SK-N-SH treated with all-trans-retinoic acid at 6 μM for 48 hours (cell line): ENCODE measurements at regions not wholly inside any gene's neighbourhood (a gene's known extent, or its start where the extent isn't known, plus 50 kb on each side); places are given as distances from the start of the nearest gene placed in this dataset.

Experiments used
- ATAC-seq: fragments of 200-7000 bp; cut with Tn5 transposase; 3 replicates; pipeline ENCODE4 v1.9.1; 2020; ENCODE audit warnings: mild to moderate bottlenecking, moderate library complexity
- BACH2 ChIP-seq: fragments of 250-450 bp; sonication (Bioruptor Pico); IDR thresholded peaks from 2 replicates; pipeline ENCODE4 v1.9.0; 2021; ENCODE audit warnings: mild to moderate bottlenecking, borderline replicate concordance
- CSDC2 ChIP-seq: fragments of 250-450 bp; sonication (Bioruptor Pico); IDR thresholded peaks from 2 replicates; pipeline ENCODE4 v1.5.0; 2020; ENCODE audit warnings: mild to moderate bottlenecking, moderate library complexity
- ESRRG ChIP-seq: fragments of 250-450 bp; sonication (Bioruptor Pico); IDR thresholded peaks from 2 replicates; pipeline ENCODE4 v1.6.1; 2021; ENCODE audit warnings: mild to moderate bottlenecking
- ISL1 ChIP-seq: fragments of 250-450 bp; sonication (Bioruptor Pico); IDR thresholded peaks from 2 replicates; pipeline ENCODE4 v2.1.2; 2022; ENCODE audit warnings: mild to moderate bottlenecking, moderate library complexity
- OSR1 ChIP-seq: fragments of 250-450 bp; sonication (Bioruptor Pico); IDR thresholded peaks from 2 replicates; pipeline ENCODE4 v1.8.0; 2022; ENCODE audit warnings: moderate library complexity, mild to moderate bottlenecking, inconsistent platforms
- PPARA ChIP-seq: fragments of 250-450 bp; sonication (Bioruptor Pico); IDR thresholded peaks from 2 replicates; pipeline ENCODE4 v1.5.0; 2020; ENCODE audit warnings: mild to moderate bottlenecking, borderline replicate concordance
- RARB ChIP-seq: fragments of 250-450 bp; sonication (Bioruptor Pico); IDR thresholded peaks from 2 replicates; pipeline ENCODE4 v1.8.0; 2021; ENCODE audit warnings: mild to moderate bottlenecking, moderate library complexity
- SNAI2 ChIP-seq: fragments of 250-450 bp; sonication (Bioruptor Pico); IDR thresholded peaks from 2 replicates; pipeline ENCODE4 v1.5.0; 2020; ENCODE audit warnings: mild to moderate bottlenecking, moderate library complexity
- TCF4 ChIP-seq: fragments of 250-450 bp; sonication (Bioruptor Pico); IDR thresholded peaks from 2 replicates; pipeline ENCODE4 v1.8.0; 2021; ENCODE audit warnings: mild to moderate bottlenecking, moderate library complexity, borderline replicate concordance
- TOX ChIP-seq: fragments of 250-450 bp; sonication (Bioruptor Pico); IDR thresholded peaks from 2 replicates; pipeline ENCODE4 v1.8.0; 2021; ENCODE audit warnings: mild to moderate bottlenecking, moderate library complexity, borderline replicate concordance
- ZC3H10 ChIP-seq: fragments of 250-450 bp; sonication (Bioruptor Pico); IDR thresholded peaks from 2 replicates; pipeline ENCODE4 v1.5.1; 2021; ENCODE audit warnings: mild to moderate bottlenecking, moderate library complexity
- ZFP30 ChIP-seq: fragments of 450-650 bp; formaldehyde crosslinking; IDR thresholded peaks from 2 replicates; pipeline ENCODE4 v1.5.0; 2022; ENCODE audit warnings: mild to moderate bottlenecking, moderate library complexity
- ZNF565 ChIP-seq: fragments of 450-650 bp; formaldehyde crosslinking; conservative IDR thresholded peaks from 2 replicates; pipeline ENCODE4 v1.5.0; 2020; ENCODE audit warnings: low read depth, mild to moderate bottlenecking, moderate library complexity
- ZNF70 ChIP-seq: fragments of 450-650 bp; formaldehyde crosslinking; IDR thresholded peaks from 2 replicates; pipeline ENCODE4 v1.5.0; 2020; ENCODE audit warnings: mild to moderate bottlenecking, moderate library complexity
- ZNF8 ChIP-seq: fragments of 450-650 bp; formaldehyde crosslinking; IDR thresholded peaks from 2 replicates; pipeline ENCODE4 v1.5.0; 2020; ENCODE audit warnings: mild to moderate bottlenecking, moderate library complexity
- TF ChIP-seq, protein P1 (sequence below): fragments of 250-450 bp; sonication (Bioruptor Pico); IDR thresholded peaks from 2 replicates; pipeline ENCODE4 v1.8.0; 2020; ENCODE audit warnings: mild to moderate bottlenecking, moderate library complexity, borderline replicate concordance
- TF ChIP-seq, protein P2 (sequence below): fragments of 250-450 bp; sonication (Bioruptor Pico); IDR thresholded peaks from 2 replicates; pipeline ENCODE4 v1.5.1; 2021; ENCODE audit warnings: mild to moderate bottlenecking, moderate library complexity
- TF ChIP-seq, protein P3 (sequence below): fragments of 250-450 bp; sonication (Bioruptor Pico); IDR thresholded peaks from 2 replicates; pipeline ENCODE4 v1.8.0; 2021; ENCODE audit warnings: low read depth, mild to moderate bottlenecking, moderate library complexity, borderline replicate concordance
- TF ChIP-seq, protein P4 (sequence below): fragments of 250-450 bp; sonication (Bioruptor Pico); IDR thresholded peaks from 2 replicates; pipeline ENCODE4 v1.5.0; 2020; ENCODE audit warnings: mild to moderate bottlenecking, moderate library complexity

DNA sequence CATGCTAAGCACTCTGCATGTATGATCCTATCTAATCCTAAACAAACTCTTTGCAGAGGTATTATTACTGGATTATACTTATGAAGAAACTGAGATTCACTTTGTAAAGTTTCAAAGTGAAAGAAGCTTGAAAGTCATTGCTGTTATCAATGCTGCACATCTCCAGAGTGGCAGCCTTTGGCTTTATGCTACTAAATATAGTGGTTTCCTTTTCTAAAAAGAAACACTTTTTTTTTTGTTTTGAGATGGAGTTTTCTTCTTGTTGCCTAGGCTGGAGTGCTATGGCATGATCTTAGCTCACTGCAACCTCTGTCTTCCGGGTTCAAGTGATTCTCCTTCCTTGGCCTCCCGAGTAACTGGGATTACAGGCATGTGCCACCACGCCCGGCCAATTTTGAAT, 114.9 kb upstream of the RAB27B start:
- no peak for ATAC-seq
- TF ChIP-seq ZNF70 (CRISPR knock-in tag) (no peak), PPARA (CRISPR knock-in tag) (no peak), BACH2 (no peak), TOX (CRISPR knock-in tag) (no peak), ZNF565 (no peak), TCF4 (no peak), OSR1 (CRISPR knock-in tag) (no peak), ZFP30 (CRISPR knock-in tag) (no peak)
- TF ChIP-seq, protein P1, sequence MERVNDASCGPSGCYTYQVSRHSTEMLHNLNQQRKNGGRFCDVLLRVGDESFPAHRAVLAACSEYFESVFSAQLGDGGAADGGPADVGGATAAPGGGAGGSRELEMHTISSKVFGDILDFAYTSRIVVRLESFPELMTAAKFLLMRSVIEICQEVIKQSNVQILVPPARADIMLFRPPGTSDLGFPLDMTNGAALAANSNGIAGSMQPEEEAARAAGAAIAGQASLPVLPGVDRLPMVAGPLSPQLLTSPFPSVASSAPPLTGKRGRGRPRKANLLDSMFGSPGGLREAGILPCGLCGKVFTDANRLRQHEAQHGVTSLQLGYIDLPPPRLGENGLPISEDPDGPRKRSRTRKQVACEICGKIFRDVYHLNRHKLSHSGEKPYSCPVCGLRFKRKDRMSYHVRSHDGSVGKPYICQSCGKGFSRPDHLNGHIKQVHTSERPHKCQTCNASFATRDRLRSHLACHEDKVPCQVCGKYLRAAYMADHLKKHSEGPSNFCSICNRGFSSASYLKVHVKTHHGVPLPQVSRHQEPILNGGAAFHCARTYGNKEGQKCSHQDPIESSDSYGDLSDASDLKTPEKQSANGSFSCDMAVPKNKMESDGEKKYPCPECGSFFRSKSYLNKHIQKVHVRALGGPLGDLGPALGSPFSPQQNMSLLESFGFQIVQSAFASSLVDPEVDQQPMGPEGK = no peak
- TF ChIP-seq, protein P2, sequence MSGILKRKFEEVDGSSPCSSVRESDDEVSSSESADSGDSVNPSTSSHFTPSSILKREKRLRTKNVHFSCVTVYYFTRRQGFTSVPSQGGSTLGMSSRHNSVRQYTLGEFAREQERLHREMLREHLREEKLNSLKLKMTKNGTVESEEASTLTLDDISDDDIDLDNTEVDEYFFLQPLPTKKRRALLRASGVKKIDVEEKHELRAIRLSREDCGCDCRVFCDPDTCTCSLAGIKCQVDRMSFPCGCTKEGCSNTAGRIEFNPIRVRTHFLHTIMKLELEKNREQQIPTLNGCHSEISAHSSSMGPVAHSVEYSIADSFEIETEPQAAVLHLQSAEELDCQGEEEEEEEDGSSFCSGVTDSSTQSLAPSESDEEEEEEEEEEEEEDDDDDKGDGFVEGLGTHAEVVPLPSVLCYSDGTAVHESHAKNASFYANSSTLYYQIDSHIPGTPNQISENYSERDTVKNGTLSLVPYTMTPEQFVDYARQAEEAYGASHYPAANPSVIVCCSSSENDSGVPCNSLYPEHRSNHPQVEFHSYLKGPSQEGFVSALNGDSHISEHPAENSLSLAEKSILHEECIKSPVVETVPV = no peak

GRCh38 chr18:54714851-54715250, 113.4 kb upstream of the RAB27B start:
- no peak for TF ChIP-seq OSR1 (CRISPR knock-in tag)
- TF ChIP-seq, protein P3, sequence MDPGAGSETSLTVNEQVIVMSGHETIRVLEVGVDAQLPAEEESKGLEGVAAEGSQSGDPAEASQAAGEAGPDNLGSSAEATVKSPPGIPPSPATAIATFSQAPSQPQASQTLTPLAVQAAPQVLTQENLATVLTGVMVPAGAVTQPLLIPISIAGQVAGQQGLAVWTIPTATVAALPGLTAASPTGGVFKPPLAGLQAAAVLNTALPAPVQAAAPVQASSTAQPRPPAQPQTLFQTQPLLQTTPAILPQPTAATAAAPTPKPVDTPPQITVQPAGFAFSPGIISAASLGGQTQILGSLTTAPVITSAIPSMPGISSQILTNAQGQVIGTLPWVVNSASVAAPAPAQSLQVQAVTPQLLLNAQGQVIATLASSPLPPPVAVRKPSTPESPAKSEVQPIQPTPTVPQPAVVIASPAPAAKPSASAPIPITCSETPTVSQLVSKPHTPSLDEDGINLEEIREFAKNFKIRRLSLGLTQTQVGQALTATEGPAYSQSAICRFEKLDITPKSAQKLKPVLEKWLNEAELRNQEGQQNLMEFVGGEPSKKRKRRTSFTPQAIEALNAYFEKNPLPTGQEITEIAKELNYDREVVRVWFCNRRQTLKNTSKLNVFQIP (CRISPR knock-in tag) = no peak
- no peak for TF ChIP-seq SNAI2 (CRISPR knock-in tag)
- no peak for TF ChIP-seq CSDC2 (CRISPR knock-in tag)
- TF ChIP-seq, protein P1 = no peak
- no peak for TF ChIP-seq ZNF70 (CRISPR knock-in tag)
- no peak for TF ChIP-seq ISL1 (CRISPR knock-in tag)
- no peak for TF ChIP-seq ESRRG (CRISPR knock-in tag)
- TF ChIP-seq RARB = no peak
- TF ChIP-seq TOX (CRISPR knock-in tag) = no peak
- TF ChIP-seq ZNF565 = no peak
- TF ChIP-seq TCF4 = no peak
- TF ChIP-seq ZC3H10 (CRISPR knock-in tag) = no peak
- TF ChIP-seq BACH2 = no peak
- no peak for ATAC-seq

- TF ChIP-seq OSR1 (CRISPR knock-in tag) = no peak
- TF ChIP-seq, protein P2 = no peak
- no peak for TF ChIP-seq TOX (CRISPR knock-in tag)
- TF ChIP-seq ZNF8 (CRISPR knock-in tag) = no peak
- no peak for TF ChIP-seq ZNF70 (CRISPR knock-in tag)
- no peak for ATAC-seq
Observed at GRCh38 chr18:54716586-54716985, 111.7 kb upstream of the RAB27B start.

DNA sequence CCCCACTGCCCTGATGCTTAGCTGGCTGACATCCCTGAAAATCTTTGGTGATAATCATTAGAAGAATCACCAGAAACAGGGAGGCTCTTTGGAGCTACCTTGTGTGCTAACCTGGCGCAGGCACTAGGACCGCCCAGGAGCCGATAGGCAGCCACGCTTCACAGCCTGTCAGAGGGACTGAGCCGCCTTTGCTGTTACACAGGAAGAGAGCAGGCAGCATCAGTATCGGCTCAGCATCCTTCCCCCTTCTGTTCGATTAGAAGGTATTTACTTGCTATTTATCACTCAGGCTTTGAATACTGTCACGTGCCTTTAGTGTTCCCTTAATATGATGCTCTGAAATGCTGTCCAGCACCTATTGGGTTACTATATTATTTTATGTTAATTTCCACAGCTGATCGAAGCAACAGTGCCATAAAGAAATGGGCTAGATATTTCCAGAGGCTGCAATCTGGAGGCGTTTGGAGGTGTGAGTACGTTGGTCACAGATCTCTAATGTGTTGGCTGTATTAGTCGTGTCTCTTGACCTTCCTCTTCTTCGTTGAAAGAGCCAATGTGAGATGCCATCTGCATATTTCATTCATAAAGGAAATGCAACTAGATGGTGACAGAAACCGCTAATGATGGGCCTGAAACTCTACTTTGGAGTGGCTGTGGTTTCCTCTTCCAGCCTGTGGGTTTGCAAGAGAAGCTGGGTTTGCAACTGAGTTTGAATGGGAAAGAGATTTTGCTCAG, 110.4 kb upstream of the RAB27B start:
- TF ChIP-seq ISL1 (CRISPR knock-in tag) = no peak
- TF ChIP-seq, protein P4, sequence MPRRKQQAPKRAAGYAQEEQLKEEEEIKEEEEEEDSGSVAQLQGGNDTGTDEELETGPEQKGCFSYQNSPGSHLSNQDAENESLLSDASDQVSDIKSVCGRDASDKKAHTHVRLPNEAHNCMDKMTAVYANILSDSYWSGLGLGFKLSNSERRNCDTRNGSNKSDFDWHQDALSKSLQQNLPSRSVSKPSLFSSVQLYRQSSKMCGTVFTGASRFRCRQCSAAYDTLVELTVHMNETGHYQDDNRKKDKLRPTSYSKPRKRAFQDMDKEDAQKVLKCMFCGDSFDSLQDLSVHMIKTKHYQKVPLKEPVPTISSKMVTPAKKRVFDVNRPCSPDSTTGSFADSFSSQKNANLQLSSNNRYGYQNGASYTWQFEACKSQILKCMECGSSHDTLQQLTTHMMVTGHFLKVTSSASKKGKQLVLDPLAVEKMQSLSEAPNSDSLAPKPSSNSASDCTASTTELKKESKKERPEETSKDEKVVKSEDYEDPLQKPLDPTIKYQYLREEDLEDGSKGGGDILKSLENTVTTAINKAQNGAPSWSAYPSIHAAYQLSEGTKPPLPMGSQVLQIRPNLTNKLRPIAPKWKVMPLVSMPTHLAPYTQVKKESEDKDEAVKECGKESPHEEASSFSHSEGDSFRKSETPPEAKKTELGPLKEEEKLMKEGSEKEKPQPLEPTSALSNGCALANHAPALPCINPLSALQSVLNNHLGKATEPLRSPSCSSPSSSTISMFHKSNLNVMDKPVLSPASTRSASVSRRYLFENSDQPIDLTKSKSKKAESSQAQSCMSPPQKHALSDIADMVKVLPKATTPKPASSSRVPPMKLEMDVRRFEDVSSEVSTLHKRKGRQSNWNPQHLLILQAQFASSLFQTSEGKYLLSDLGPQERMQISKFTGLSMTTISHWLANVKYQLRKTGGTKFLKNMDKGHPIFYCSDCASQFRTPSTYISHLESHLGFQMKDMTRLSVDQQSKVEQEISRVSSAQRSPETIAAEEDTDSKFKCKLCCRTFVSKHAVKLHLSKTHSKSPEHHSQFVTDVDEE (CRISPR knock-in tag) = no peak
- peak; percentile 95 for ATAC-seq
